HG02759 (cell line): ENCODE measurements at regions not wholly inside any gene's neighbourhood (a gene's known extent, or its start where the extent isn't known, plus 50 kb on each side); places are given as distances from the start of the nearest gene placed in this dataset.
"Not testable (repeated sequence)": the region's sequence is repeated elsewhere in the genome, so short reads cannot be mapped to it uniquely, and the experiment has no call there.

Source experiments
- ATAC-seq: cut with Tn5 transposase; IDR thresholded peaks from one replicate; pipeline ENCODE4 v1.9.1; 2021; ENCODE audit warnings: mild to moderate bottlenecking, moderate library complexity; ENCODE audit not compliant: unreplicated experiment

DNA sequence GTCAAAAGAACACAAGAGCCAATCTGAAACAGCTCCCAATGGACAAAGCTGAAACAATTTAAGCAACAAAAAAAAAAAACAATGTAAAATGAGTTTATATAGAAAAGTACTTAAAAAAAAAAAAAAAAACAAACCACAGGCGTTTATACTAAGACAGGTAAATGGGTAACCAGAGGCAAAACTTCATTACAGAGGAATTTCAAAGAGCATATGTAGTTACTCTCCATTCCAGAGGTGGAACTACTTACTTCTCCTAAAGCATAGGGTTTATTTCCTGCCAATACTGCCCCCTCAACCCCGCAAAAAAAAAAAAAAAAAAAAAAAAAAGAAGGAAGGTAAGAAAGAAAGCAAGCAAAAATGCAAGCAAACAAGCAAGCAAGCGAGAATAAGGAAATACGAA lies 132.9 kb downstream of the LIG4 start:
- ATAC-seq = no peak

DNA sequence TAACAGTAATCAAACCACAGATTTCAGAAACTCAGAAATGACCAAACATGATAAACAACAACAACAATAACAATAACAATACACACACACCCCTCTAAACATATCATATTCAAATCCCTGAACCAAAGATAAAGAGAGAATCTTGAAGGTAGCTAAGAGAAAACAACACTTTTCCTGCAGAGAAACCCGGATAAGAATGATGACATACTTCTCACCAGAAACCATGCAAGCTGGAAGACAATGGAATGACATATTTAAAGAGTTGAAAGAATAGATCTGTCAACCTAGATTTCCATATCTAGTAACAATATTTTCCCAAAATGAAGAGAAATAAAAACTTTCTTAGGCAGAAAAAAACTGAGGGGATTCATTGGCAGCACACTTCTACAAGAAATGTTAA lies 138.1 kb downstream of the LIG4 start:
- ATAC-seq = no peak

DNA sequence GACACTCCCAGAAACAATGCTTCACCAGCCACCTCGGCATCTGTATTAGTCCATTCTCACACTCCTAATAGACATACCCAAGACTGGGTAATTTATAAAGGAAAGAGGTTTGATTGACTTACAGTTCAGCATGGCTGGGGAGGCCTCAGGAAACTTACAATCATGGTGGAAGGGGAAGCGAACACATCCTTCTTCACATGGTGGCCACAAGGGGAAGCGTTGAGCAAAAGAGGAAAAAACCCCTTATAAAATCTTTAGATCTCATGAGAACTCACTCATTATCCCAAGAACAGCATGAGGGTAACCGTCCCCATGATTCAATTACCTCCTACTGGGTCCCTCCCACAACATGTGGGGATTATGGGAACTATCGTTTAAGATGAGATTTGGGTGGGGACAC lies 140.9 kb downstream of the LIG4 start:
- not testable (repeated sequence) for ATAC-seq

DNA sequence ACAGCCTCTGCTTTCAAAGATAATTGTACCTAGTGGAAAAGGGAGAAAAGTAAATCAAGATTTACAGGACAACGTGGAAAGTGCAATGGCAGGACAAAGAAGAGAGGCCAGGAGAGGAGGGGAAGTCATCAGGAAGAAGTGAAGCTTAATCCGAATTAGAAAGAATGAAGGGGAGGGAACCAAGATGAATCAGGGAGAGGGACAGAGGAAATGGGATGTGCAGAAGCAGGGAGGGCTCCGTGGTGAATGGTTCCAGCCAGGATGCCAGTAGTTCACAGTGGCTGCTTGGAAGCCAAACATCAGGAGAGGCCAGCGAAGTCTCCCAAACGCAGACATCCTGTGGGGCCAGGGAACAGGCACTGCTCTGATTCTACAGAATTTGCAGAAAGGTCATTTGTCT lies 144.4 kb downstream of the LIG4 start:
- no peak for ATAC-seq

DNA sequence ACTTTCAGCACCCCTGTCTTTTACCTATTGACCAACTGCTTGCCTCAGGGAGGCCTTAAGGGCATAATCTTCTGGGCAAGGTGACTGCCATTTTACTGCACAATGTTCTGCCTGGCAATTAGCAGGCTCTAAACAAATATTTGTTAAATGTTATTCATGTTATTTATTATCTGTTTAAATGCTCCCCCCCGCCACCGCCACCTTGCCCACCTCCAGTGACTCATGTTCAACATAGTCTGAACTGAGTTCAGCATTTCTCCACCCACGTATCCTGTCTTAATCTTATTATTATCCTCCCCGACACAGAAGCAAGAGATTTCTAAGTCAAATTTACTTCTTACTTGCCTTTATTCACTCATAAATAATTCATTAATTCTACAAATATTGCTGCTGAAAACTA lies 144.8 kb downstream of the LIG4 start:
- ATAC-seq = no peak

DNA sequence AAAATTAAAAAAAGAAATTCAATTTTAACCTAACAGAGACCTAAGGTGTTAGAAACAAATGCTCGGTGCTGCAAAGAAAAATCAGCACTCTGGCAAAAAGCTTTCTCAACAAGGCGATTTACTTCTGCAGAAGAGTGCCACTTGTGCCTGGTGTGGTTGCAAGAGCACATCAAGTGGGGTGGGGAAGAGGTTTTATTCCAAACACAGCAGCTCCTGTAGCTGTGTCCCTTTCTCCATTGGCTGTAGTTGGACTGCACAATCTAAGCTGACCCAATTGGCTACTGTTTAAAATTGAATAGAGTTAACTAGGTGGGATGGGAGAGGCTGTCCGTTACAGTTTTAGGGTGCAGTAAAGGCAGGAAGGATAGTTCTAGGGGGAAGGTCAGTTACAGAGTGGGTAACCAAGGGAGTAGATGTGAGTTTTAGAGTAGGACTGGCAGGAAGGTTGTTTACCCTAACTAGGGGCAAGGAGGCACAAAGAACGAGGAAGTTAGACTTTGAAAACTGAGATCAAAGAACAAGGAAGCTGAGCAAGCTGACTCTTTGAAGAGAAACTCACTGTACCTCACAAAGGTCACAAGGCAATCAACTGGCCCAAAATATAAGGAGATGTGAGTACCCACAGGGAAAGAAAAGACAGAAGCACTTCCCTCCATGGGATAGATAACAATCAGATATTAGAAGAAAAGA lies 145.7 kb downstream of the LIG4 start:
- no peak for ATAC-seq

DNA sequence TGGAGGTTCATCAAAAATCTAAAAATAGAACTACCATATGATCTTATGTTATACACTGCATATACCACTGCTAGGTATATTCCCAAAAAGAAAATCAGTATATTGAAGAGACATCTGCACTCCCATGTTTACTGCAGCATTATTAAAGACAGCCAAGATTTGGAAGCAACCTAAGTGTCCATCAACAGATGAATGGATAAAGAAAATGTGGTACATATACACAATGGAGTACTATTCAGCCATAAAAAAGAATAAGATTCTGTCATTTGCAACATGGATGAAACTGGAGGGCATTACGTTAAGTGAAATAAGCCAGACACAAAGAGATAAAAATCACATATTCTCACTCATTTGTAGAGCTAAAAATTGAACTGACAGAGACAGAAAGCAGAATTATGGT lies 151.0 kb downstream of the LIG4 start:
- ATAC-seq = not testable (repeated sequence)

DNA sequence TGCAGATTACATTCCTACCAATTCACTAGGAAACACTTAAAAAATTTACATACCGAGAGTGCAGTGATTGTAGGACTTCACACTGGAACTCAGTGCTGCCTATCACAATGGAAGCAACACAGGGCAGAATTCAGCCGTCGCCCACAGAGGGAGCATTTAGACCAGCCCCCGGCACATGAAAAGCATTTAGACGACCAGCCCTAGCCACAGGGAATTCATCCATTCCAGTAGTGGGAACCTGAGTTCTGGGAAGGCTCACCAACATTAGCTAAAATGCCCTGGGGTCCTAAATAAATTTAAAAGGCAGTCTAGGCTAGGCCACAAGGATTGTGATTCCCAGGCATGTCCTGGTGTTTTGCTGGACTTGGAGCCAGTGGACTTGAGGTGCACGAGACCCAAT lies 155.2 kb downstream of the LIG4 start:
- ATAC-seq = no peak

DNA sequence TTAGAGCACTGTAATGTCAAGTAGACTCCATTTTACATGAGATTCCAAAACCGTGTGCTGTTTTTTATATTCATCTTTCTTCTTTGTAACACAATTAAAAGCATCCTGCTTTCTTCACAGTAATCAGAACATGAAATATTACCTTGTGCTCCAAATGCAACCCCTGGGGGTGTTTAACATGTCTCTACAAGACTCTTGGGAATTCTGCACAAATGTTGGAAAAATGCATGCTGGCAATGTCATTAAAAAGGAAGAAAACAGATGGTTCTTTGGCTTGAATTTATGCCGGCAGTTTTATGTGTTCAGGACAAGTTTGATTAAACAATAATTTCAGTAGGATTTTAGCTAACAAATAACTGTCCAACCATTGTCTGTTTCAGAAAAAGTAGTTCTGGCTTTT lies 159.1 kb downstream of the LIG4 start:
- no peak for ATAC-seq

DNA sequence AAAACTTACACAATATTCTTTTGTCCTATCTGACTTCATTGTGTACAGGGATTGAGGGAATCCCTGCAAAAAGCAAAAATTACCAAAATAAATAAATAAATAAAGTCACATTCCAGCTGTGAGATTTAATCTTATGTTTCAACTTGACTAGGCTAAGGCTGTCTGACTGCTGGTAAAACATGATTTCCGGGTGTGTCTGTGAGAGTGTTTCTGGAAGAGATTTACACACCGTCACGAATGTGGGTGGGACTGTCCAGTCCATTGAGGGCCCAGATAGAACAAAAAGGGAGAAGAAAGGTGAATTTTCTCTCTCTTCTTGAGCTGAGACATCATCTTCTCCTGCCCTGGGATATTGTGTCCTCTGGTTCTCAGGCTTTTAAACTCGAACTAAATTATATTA lies 166.1 kb downstream of the LIG4 start:
- ATAC-seq = no peak

DNA sequence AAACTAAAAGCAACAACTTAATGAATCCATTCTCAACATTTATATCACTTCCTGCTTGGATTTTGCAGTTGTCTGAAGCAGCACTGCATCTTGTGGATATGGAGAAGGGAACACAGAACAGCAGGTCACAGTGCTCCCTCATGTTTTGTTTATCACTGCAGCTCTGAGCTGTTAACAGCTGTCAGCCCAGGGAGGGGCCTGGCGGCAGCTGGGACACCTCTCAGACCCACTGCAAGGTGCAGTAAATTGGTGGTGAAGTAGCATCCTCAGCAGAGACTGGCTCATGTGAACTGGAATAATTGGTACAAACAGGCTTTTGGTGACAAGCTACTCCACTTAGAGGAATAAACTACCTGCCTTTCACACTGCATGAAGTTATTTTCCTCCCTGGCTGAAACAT lies 170.4 kb downstream of the LIG4 start:
- ATAC-seq = no peak

DNA sequence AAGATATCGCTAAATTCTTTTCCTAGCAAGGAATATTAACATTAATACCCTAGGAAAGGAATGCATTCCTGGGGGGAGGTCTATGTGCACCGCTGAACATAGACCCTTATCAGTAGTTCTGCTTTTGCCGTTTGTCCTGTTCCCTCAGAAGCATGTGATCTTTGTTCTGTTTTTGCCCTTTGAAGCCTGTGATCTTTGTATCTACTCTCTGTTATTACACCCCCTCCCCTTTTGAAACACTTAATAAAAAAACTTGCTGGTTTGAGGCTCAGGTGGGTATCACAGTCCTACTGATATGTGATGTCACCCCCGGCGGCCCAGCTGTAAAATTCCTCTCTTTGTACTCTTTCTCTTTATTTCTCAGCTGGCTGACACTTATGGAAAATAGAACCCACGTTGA lies 172.5 kb downstream of the LIG4 start:
- not testable (repeated sequence) for ATAC-seq

DNA sequence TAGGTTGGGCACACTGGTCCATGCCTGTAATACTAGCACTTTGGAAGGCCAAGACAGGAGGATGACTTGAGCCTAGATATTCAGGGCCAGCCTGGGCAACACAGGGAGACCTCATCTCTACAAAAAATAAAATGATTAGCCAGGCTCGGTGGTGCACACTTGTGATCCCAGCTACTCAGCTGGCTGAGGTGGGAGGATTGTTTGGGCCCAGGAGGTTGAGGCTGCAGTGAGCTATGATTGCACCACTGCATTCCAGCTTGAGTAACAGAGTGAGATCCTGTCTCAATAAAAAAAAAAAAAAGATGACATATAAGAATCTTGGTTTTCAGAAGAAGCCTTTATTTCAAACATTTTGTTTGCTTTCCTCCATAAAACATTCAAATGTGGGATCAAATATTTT lies 178.0 kb downstream of the LIG4 start:
- no peak for ATAC-seq

DNA sequence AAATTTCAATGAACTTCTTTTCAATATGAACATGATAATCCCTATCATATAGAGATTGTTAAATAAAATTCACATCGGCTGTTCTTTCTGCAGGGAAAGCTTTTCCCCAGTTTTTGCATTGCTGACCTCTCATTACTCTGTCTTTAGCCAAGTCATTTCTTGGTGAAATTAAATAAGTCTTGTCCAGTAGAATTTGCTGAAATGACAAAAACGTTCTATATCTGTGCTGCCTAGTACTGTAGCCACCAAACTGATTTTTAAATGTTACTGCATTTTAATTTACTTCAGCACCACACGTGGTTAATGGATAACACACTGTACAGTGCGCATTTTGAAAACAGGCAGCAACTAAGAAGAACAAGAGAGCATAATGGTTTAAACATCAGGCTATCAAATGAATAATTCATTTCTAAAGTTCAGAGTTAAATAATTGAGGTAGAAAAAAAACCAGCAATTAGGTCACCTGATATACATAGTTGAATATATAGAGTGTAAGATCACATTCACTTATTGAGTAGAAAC lies 178.9 kb downstream of the LIG4 start:
- ATAC-seq = no peak

DNA sequence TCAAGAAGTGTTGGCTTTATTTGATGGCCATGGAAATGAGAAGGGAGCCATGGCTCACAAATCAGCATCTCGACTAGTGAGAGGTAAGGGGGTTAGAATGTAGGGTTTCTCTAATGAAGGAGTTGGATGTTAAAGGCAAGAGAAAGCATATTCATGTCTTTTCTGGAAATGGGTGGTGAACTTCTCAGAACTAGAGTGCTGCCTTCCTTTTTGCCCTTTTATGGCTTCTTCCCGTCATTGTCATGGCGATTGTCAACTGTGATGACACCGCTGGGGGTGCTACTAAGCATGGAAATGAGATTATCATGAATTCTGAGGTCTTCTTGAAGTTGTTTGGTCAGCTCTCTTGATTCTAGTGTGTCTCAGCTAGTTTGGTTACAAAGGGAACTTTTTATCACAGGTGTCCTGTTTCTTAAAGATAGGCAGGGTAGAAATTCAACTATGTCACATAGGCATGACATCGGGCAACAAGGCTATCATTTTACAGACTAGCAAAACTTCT lies 180.4 kb downstream of the LIG4 start:
- ATAC-seq = no peak

DNA sequence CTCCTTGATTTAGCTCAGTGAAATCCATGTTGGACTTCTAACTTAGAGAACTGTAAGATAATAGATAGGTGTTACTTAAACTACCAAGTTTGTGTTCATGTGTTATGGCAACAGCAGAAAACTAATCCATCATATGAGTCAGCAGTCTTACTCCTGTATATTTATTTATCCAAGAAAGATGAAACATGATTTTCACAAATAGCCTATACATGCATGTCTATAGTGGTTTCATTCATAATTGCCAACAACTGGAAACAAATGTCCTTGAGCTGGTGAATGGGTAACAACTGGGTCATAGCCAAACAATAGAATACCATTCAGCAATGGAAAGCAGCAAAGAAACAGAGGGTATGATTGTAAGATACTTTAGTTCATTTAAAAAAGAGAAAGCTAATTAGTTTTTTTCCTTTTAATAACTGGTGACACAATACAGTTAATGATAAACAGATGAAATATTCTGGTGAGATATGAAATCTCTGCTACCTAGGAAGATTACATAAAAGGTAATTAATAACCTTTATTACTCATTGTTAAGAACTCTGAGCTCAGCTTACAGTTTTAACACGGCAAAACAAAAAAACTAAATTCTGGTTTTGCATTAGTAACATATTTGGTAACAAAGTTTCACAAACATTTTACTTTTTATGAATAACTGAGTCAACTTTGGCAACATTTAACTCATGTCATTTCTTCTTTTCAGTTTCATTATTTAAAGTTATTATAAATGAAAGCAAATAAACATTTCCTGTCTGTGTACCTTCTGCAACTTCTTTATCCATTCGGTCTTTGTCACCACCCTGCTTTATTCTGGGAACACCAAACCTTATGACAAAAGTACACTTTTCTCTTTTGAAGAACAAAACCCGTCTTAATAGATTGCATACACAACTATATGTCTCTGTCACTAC lies 181.3 kb downstream of the LIG4 start:
- no peak for ATAC-seq

DNA sequence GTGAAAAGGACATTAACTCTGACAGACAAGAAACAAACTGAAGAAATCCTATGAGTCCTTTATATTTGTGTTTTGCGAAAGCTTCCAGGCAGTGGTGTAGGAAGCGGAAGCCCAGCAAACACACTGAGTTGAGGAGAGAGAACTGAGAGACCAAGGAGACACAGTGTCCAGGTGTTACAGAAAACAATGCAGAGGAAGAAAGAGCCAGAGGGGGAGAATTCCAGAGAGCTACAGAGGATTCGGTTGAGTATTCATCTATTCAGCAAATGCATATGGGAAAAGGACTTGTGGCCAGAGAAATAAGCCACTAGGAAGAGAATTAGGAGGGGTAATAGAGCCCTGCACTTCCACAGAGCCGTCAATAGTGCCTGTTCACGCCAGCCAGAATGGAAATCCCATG lies 183.5 kb downstream of the LIG4 start:
- no peak for ATAC-seq

DNA sequence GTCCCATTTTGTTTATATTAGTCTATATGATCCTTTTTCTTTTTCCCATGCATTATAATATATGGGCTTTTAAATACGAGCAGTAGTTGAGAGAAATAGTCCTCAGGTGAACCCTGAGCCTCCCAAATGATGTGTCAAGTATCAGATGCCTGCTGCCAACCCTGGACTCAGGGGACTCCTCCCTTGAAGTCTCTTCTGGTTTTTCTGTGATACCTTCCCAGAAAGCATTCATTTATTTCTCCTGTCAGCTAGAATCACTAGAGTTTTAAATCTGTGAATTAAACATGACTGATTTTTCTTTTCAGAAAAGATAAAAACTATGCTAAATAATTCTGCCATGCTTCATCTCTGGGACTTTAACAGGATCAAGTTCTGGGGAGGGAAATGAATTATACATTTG lies 184.6 kb downstream of the LIG4 start:
- ATAC-seq = no peak

DNA sequence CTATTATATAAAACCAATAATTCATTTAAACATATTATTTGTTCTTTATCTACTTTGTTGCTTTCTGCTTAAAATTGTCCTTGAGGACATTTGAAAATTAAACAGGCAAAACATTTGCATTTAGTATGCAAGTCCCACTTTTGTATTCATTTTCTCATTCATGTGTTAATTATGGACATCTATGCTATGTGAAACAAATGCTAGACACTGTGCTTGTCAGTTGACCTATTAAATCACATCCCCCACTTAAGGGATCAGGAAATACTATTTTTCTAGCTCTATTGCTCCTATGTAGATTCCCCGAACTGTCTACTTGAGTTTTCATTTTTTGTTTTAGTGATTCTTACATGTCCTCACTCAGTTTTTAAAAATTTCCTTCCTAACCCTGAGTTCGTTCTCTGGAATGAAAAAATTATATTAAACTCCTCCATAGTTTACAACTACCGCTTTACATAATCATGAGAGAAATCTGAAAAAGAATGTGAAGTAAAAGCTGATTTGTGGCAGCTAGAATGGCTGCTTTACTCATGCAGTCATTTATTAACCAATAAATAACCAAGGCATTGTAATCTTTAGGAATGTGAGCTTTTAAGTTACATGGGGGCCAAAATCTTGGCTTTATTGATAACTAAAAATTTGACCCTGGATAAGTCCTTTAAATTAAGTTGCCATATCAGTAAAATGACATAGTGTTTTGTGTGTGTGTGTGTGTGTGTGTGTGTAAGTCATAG lies 188.5 kb downstream of the LIG4 start:
- no peak for ATAC-seq

DNA sequence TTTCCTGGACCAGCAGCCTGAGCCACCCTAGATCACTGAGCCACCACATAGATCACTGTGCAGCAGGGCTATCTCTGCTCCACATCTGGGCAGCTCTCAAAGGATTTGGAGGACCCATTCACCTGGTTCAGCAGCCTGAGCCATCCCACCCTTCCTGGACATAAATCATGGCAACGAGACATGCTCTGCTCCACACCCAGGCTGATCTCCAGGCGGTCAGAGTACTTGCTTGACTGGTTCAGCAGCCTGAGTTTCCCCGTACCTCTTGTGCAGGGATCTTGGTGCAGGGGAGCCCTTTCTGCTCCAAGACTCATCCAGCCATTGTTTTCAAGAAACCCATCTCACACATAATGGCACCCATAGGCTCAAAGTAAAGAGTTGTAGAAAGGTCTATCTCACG lies 195.3 kb downstream of the LIG4 start:
- ATAC-seq = no peak

DNA sequence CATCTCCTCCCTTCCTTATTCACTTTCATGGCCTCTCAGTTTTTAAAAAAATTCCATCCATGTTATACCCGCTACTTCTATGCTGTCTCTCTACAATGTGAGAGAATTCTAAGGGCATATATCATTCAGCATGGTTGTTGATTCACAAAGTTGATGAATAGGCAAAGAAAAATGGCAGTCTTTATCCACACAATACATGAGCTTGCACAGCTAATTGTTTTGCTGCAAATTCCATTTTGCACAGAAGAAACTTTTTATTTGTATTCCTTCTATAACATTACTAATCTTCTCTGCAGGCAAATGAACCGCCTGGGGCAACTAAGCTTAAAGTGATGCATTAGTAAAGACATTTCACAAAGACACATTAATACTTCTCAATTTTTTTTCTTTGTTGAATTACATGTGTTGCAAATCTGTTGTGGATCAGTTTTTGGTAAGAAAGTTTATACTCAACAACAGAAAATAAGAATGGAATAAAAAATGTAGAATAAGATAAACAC lies 196.9 kb downstream of the LIG4 start:
- no peak for ATAC-seq
